T-helper 1 cell (primary cell): ENCODE measurements at regions not wholly inside any gene's neighbourhood (a gene's known extent, or its start where the extent isn't known, plus 50 kb on each side); places are given as distances from the start of the nearest gene placed in this dataset.
A peak's percentile ranks its signal among the peaks of the same experiment; 100 is the strongest.

ENCODE experiments used
- DNase-seq, 5 donors: peaks; one replicate each; pipeline ENCODE4 v3.0.0-alpha.2; 2012 to 2020

DNA sequence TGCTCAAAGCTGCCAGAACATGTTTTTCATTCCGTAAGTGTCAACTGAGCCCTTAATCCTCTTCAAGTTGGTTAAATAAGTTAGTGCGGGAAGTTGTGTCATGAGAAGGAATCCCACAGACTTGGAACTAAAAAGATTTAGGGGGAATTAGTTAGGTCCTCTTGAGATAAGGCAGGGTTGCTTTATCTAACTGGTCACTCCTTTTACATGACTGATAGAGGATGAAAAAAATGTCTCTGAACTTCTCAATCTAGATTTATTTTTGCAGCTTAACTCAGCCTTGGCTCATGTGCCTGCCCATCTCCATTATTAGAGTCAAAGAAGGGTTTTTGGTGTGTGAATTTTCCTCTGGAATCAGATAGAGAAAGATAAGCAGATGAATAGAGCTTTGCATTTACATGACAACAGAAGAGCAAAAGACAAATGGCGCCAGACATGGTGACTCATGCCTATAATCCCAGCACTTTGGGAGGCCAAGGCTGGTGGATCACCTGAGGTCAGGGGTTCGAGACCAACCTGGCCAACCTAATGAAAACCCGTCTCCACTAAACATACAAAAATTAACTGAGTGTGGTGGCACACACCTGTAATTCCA lies 882.9 kb downstream of the RPA4 start:
- DNase-seq = no peak

DNA sequence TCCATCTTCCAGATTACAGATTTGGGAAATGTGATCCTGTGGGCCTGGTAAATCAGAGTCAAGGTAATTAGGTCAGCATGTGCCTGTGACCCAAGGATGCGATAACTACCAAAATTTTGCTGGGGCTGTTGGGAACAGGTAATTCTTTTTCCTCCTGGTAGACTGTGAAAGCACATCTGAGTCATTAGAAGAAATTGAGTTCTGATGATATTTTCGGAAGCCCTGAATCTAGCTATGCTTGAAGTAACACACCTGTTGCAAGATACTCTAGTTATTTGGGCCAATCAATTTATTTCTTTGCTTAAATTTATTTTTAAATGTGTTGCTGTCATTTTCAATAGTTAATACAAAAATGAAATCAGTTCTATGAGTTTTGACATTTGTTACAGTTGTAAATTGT lies 903.6 kb downstream of the RPA4 start:
- no peak for DNase-seq

DNA sequence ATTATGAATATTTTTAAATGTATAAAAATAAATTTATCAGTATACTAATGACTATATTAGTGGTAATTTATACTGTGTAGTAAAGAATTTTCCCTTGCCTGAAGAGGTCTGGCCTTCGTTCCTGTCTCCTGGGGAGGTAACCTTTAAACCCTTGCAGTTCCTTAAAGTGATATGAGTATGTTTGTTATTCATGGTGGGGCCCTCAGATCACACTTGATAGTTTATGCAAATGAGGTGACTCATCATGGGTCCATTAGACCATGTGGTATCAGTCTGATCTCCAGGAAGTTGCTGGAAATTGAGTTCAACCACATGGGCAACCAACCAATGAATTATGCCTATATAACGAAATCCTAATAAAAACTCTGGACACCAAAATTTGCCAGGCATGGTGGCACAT lies 904.1 kb downstream of the RPA4 start:
- DNase-seq = no peak

DNA sequence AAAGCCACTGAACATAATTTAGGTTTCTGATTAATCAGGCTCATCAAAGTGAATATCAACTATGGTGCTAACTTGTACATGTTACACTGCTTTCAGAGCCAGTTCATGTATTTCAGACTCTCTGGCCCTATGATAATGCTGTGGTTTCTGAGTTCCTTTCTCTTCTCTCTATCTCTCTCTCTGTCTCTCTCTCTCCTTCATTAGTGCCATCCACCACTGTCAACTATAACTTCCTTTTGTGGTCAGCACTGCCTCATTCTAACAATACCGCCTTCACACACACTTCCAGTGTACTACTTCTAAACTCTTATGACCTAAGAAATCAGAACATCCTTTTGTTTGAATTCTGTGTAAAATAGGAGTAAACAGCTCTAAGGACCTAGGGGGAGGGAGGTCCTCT lies 907.1 kb downstream of the RPA4 start:
- peak in 1 of 5 donors; percentile 1 for DNase-seq

DNA sequence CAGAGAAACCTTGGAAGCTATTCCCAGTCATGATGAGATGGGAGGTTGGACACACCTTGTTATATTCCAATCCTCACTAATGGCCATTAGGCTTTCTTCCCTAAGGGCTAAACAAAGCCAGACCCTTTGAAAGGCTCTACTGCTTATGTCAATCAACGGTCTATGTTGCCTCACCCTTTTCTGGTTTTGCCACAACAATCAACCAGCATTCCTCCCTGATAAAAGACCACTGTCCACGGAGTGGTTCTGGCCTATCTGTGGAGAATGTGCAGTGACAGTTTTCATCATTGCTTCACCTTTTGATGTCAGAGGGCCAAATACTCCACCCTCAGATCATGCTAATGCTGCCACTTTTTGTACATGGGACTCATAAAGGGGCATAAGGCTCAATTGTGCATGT lies 913.4 kb downstream of the RPA4 start:
- DNase-seq = no peak

DNA sequence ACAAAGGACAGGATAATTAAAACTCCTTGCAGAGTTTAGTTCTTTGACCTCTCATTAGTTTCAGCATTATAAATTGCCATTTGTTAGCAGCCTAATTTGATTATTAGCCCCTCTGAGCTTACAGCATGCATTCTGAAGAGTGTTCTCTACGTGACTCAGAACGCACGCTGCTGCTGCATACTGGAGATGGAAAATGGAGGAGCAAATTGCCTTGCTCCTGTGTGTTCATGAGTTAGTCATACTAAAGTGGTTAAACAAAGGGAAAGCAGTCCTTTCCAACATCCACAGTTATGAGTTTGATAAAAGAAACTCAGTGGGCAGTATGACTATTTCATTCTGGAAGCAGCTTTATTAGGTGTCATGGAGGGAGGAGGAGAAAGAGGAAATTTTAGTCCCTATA lies 922.5 kb downstream of the RPA4 start:
- no peak for DNase-seq

DNA sequence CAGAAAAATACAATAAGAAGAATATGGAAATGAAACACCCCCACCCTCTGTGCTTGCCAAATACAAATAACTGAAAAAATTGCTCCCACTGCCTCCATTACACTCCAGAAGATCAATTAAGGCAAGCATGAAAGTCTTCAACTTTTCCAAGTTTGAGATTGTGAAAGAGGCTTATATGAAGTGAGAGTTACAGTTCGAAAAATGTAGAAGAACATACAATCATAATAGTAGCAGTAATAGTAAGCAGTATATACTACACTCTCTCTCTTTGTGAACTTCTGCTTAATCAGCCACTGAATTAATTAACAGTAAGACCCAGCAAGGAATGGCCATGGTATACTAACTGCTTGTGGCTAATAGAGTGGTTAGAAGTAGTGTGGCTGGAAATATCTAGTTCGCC lies 923.2 kb downstream of the RPA4 start:
- DNase-seq = no peak

DNA sequence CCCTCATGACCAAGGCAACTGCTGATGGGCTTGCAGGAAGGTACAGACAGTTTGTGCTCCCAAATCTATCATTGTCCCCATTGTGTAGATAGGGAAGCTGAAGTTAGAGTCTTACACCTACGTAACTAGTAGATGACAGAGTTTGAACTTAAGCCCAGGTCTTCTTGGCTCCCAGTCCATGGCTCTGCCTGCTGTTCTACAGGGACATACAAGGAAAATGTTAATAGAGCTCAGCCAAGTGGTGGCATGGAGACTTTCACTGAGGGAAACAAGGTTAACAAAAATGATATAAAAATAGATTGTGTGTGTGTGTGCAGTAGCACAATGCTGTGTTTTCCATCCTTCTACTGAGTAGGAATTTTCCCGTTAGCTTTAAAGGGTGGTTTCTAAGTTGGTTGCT lies 936.5 kb downstream of the RPA4 start:
- no peak for DNase-seq

DNA sequence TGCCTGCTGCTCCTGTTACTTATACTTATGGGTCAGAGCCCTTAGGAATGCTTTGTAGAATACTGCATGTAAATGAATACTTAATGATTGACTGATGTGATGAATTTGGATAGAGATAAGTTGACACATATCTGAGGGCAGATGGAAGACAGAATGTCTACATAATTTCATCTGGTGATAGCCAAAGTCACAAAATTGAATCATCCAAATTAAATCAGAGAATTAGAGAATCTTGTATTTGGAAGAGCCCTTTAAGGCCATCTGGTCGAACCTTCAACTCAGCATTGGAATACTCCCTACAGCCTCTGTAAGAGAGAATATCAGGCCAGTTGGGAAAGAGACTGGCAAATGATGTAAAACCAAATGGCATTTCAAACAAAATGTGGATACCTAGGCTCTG lies 944.8 kb downstream of the RPA4 start:
- no peak for DNase-seq

DNA sequence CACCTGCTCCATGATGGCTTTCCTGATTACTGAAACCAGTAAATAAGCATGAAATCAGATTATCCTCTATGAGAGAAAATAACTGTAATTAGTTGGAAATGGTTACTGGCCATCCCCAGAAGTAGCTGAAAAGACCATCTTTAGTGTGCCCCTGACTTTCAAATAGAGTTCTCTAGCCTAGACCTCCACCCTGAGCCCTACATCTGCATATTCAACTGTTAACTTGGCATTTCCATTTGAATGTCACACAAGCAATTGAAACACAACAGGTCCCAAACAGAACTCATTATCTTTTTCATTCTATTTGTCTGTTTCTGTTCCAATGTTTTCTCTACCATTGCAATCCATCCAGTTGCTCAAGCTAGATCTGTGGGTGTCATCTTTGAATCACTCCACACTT lies 952.3 kb downstream of the RPA4 start:
- no peak for DNase-seq

DNA sequence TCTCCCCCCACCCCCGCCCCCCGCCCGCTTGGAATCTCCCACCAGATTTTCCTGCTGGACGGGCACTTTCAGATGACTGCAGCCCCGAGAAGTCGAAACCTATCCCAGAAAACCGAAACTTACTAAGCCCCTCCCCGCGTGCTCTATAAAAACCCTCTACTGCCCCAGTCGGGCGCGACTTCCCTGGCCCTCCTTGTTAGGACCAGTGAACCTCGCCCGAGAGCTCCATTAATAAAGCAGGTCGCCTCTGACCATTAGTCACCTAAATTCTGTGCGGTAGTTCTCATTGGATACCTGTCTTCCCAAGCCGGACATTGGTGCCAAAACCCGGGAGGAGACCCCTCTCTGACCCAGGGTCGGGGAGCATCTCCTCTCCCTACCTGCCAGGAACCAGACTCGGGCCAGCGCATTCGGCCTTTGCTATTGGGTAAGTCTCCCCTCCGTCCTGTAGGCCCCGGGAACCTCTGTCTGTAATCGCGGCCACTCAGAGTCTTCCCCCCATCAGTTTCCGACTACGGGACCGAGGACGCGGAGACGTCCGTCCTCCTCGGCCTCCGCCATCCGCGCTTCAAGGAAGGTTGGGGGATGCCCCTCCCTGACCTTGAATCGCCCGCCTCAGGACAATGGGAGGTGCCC lies 958.0 kb downstream of the RPA4 start:
- no peak for DNase-seq

DNA sequence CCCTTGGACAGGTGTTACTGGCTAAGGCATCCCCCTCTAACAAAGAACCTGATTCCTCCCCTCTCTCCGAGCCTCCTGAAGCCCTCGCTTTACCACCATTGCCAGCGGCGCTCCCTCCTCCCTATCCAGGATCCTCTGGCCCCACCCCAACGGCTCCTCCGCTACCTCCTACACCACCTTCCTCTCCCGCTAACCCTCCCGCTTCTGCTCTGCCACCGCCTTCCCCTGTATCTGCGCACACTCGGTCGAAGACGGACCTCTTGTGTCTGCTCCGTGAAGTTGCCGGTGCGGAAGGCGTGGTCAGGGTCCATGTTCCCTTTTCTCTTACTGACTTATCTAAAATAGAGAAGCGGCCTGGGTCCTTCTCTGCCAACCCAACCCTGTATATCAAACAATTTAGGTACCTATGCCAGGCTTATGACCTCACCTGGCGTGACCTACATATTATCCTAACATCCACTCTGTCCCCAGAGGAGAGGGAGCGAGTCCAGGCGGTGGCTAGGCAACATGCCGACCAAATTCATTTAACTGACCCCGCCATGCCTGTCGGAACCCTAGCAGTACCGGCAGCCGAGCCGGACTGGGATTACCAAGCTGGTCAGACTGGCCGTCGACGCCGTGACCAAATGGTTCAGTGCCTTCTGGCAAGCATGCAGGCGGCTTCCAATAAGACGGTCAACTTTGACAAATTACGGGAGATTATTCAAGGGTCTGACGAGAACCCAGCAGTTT lies 958.9 kb downstream of the RPA4 start:
- DNase-seq = no peak

DNA sequence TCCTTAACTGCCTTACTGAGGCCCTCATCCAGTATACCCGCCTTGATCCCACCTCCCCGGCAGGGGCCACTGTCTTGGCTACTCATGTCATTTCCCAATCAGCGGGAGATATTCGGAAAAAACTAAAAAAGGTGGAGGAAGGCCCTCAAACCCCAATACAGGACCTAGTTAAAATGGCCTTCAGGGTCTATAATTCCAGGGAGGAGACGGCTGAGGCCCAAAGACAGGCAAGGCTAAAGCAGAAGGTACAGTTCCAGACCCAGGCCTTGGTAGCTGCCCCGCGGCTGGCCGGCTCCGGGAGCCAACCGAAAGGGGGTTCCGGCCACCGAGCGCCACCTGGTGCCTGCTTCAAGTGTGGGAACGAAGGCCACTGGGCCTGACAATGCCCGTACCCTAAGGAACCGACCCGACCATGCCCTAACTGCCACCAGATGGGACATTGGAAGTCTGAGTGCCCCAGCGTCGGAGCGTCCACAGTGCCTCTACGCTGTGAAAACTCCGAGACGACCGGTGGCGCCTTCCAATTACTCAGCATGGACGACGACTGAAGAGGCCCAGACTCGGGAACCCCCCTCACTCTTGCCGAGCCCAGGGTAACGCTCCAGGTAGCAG lies 959.6 kb downstream of the RPA4 start:
- no peak for DNase-seq

DNA sequence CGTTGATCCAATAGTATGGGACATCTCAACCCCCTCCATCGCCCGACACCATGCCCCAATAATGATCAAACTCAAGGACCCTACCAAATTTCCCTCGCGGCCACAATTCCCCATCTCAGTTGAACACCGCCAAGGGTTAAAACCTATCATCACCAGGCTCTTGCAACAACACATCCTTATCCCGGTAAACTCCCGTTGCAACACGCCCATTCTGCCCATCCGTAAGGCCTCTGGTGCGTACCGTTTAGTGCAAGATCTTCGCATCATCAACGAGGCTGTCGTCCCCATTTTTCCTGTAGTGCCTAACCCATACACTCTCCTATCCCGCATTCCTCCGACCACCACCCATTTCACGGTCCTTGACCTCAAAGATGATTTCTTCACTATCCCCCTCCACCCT lies 960.5 kb downstream of the RPA4 start:
- no peak for DNase-seq

DNA sequence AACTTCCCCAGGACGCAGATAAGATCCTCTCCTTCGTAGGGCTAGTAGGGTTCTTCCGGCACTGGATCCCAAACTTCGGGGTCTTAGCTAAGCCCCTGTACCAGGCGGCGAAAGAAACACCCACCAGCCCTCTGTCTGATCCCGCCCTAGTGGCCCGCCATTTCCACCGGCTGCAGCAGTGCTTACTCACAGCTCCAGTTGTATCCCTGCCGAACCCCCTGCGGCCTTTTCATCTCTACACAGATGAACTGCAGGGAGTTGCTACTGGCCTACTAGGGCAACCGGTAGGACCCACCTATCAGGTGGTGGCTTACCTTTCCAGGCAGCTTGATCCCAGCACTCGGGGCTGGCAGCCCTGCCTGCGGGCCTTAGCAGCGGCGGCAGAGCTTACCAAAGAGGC lies 961.2 kb downstream of the RPA4 start:
- no peak for DNase-seq

DNA sequence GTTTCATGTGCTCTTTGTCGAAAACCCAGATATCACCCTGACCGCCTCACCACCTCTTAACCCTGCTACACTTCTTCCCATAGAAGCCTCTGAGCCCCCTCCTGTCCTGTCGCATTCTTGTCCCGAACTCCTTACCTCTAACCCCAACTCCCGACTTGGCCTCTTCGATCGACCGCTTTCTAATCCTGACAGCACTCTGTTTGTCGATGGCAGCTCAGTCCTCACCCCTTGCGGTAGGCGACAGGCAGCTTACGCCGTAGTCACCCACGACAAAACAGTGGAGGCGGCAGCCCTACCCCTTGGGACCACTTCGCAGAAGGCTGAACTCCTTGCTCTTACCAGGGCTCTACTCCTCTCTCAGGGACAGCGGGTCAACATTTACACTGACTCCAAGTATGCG lies 961.7 kb downstream of the RPA4 start:
- no peak for DNase-seq

DNA sequence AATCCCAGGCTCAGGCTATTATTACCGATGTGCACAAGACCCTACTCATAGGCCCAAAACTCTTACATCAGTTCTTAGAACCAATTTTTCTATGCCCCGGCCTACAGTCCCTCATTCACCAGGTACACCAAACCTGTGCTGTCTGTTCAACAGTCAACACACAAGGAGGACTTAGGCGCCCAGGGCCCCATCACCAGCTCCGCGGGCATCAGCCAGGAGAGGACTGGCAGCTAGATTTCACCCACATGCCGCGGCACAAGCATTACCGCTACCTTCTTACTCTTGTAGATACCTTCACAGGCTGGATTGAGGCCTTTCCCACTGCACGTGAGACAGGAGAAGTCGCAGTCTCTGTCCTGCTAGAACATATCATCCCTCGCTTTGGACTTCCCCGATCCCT lies 962.5 kb downstream of the RPA4 start:
- no peak for DNase-seq

DNA sequence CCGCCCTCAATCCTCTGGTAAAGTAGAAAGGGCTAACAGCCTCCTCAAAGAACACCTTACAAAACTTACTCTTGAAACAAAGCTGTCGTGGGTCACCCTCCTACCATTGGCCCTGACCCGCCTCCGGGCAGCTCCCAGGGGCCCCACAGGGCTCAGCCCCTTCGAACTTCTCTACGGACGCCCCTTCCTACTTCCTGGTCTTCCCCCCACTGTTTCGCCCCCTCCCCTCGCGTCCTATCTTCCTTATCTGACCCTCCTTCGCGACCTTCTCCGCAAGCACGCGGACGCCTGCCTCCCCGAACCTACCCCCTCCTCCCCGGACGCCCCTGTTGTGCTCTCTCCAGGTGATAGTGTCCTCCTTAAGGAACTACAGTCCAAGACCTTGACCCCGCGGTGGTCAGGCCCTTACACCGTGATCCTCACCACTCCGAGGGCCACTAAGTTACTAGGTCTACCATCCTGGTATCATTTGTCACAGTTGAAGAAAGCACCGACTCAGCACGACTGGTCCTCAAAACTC lies 963.1 kb downstream of the RPA4 start:
- DNase-seq = no peak

DNA sequence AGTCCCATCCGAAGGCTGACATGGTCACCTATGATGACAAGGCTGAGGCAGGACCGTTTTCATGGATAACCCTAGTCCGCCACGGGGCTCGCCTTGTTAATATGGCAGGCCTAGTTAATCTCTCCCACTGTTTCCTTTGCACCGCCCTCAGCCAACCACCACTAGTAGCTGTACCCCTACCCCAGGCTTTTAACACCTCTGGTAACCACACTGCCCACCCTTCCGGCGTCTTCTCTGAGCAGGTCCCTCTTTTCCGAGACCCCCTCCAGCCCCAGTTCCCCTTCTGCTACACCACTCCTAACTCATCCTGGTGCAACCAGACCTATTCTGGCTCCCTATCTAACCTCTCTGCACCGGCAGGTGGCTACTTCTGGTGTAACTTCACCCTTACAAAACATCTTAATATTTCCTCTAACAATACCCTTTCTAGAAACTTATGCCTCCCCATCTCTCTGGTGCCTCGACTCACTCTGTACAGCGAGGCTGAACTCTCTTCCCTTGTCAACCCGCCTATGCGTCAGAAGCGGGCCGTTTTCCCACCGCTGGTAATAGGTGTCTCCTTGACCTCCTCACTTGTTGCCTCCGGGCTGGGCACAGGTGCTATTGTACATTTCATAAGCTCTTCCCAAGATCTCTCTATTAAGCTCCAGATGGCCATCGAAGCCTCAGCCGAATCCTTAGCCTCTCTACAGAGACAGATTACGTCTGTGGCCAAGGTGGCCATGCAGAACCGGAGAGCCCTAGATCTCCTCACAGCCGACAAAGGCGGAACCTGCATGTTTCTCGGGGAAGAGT lies 964.4 kb downstream of the RPA4 start:
- no peak for DNase-seq

DNA sequence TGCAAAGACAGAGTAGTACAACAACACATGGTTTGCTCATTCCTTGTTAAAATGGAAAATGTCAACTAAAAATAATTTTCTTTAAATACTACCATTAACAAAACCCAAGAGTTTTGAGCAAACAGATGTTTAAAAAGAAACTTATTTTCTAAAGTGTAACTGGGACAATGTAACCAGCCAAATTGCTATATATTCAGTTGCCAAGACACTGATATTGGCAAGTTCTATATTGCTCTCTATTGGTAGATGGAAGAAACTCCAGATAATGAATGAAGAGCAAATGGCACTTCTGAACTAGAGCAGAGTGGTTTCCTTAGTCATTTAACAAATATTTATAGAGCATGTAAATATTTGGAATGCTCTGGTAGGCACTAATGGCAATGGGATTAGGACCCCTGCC lies 966.2 kb downstream of the RPA4 start:
- DNase-seq = no peak

DNA sequence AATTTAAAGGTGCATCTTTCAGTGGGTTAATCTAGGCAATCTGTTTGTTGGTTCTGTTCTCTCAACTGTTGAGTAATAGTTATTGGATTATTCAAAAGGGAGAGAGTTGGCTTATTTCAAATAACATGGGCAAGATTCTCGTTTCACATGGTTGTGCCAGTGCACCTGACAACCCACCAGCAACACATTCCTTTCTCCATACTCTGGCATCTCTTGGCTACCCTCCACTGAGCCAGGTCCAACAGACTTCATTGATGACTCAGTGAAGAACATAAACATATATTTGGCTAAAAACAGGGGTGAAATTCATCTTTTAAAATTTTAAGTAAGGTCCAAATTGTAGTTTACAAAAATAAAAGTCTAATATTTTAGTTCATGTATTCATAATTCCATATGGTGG lies 967.2 kb downstream of the RPA4 start:
- DNase-seq = no peak

DNA sequence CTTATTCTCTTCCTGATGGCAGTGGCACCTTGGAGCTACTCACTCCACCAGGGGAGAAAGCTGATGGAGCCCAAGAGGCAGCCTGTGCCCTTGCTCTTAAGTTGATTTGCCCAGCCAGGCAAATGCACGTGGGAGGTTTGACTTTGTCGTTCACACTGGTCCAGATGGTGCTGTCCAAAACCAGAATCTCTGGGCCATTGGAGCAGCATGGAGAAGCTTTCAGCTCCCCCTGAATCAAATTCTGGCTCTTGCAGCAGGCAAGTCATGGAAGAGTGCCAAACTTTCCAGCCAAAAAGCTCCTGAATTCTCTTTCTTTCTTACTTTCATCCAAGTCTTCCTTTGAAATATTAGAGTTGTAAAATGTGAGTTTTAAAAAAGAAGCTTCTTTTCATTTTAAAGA lies 970.4 kb downstream of the RPA4 start:
- no peak for DNase-seq

DNA sequence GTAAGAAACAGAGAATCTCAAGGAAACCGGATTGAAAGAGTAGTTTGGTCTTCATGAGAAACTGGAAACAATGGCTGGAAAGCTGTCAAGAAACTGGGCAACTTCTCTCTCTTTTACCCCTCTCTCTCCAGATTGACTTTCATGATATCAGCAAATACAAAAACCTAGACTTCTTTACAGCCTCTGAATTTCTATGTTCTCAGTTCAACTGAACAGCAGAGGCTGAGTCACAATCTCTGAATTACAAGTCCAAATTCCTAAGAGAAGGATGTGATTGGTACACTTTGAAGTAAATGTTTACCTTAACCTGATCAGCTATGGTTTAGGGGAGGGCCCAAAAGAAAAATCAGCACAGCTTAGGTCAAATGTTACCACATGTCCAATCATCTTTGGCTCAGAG lies 974.9 kb downstream of the RPA4 start:
- DNase-seq = no peak
